Bronchial epithelial cell (primary cell): ENCODE measurements at regions not wholly inside any gene's neighbourhood (a gene's known extent, or its start where the extent isn't known, plus 50 kb on each side); places are given as distances from the start of the nearest gene placed in this dataset.

Source experiments
- DNase-seq: peaks from one replicate; pipeline ENCODE4 v3.0.0-alpha.2; 2010; ENCODE audit warnings: low read depth
- FAIRE-seq: peaks from 2 replicates; lab custom pipeline; 2011; peaks lifted over from hg19 to GRCh38; lab: Jason Lieb, UNC
- H3K27me3 ChIP-seq: 2 replicates; pipeline ENCODE4 v1.5.1; 2011; ENCODE audit warnings: low read length; ENCODE audit not compliant: control insufficient read depth, insufficient read depth
- H3K36me3 ChIP-seq: 2 replicates; pipeline ENCODE4 v1.5.1; 2011; ENCODE audit warnings: low read length; ENCODE audit not compliant: control insufficient read depth, insufficient read depth
- H3K4me3 ChIP-seq: 2 replicates; pipeline ENCODE4 v1.5.1; 2011; ENCODE audit warnings: mild to moderate bottlenecking, low read depth, low read length, control low read depth
- CTCF ChIP-seq: IDR thresholded peaks from 2 replicates; pipeline ENCODE4 v1.5.1; 2011; ENCODE audit warnings: mild to moderate bottlenecking, moderate library complexity, low read length, control low read depth, inconsistent platforms; ENCODE audit not compliant: insufficient read depth, severe bottlenecking

DNA sequence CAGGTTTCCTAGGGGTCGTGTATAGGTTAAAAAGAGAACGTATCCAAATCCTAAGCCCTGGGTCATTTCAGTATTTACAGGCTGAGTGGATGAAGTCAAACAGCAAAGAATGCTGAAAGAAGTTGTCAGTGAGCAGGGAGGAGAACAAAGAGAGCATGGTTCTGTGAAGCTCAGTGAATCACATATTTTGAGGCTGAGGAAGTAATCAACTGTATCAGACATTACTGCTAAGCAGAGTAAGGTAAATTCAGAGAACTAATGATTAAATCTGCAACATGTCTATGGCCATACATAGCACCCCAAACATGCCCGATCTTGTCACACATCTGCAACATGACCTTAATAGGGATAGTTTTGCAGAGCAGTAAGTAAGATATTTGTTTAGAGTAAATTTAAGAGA, 1130.3 kb downstream of the RAPGEF2 start:
- DNase-seq (peak; percentile 78), FAIRE-seq (no peak)
- no peak for TF ChIP-seq CTCF
- no peaks in the 10 kb centered on the region for H3K27me3 ChIP-seq
- no peaks in the 10 kb centered on the region for H3K36me3 ChIP-seq
- H3K4me3 ChIP-seq = no peak overlapping the region

DNA sequence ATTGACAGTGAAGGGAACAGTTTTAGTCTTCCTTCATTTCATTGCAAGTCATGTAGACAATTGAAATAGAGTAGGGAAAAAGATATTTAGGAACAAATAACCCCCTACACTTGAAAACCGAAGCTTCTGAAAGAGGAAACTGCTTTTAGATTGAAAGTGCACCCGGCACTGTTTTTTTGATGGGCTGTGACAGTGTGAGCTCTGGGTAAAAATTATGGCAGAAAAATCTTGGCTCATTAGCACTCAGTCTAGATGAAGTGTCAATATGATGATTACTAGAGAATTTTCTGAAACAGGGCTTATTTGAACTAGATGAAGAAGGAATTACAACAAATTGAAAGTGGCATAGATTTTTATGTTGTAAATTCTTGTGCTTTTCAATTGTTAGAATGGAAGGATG, 1132.4 kb downstream of the RAPGEF2 start:
- Histone ChIP-seq H3K4me3 (no peak overlapping the region), H3K27me3 (no peaks in the 10 kb centered on the region), H3K36me3 (no peaks in the 10 kb centered on the region)
- FAIRE-seq (no peak), DNase-seq (no peak)
- no peak for TF ChIP-seq CTCF

DNA sequence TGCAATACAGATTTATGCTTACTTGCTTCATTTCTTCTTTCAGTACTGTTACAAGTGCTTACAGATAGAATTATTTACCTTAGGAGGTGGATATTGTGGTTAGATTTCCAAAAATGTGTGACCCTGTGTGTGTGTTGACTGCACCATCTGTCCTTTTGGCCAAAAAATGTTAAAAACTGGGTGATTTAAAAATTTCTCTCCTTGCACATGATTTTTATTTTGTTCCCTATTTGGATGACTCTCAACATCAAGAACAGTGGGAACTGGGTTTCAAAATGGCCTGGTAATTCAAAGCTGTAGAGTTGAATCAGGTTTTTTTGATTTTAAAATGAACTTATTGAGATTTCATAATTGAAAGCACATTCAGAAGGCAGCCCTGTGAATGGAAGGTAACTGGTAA, 1132.9 kb downstream of the RAPGEF2 start:
- FAIRE-seq = no peak
- TF ChIP-seq CTCF = no peak
- no peak for DNase-seq
- Histone ChIP-seq H3K36me3 (no peaks in the 10 kb centered on the region), H3K4me3 (no peak overlapping the region), H3K27me3 (no peaks in the 10 kb centered on the region)

- no peak for FAIRE-seq
- DNase-seq = no peak
- Histone ChIP-seq H3K36me3 (no peaks in the 10 kb centered on the region), H3K27me3 (no peaks in the 10 kb centered on the region), H3K4me3 (no peak overlapping the region)
- no peak for TF ChIP-seq CTCF
Observed at GRCh38 chr4:160238790-160239189, 1135.9 kb downstream of the RAPGEF2 start.

DNA sequence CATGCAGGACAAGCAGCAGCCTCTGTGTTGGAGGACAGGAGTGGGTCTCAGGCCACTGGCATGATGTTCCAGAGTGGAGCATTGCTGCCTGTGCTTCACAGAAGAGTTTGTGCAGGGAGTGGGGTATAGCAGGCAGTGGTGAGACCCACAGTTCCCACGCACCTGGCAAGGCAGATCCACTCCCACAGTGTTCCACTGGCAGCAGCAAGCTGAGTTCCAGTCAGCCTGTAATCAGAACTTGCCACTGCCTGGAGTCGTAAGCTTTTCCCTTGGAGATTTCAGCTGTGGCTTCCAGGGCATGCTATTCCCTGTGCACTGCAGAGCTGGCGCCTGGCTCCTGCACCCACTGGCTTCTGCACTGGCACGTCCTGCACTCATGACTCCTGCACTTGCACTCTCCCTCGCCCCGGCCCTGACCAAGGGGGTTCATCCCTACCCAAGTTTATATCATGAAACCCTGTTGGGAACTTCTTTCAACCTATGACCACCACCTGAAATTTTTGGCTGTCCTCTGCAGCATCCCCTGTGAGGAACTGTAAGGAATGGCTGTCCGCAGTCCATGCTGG, 1144.3 kb downstream of the RAPGEF2 start:
- Histone ChIP-seq H3K36me3 (no peaks in the 10 kb centered on the region), H3K4me3 (no peak overlapping the region), H3K27me3 (no peaks in the 10 kb centered on the region)
- DNase-seq (no peak), FAIRE-seq (peak; percentile 28)
- no peak for TF ChIP-seq CTCF

DNA sequence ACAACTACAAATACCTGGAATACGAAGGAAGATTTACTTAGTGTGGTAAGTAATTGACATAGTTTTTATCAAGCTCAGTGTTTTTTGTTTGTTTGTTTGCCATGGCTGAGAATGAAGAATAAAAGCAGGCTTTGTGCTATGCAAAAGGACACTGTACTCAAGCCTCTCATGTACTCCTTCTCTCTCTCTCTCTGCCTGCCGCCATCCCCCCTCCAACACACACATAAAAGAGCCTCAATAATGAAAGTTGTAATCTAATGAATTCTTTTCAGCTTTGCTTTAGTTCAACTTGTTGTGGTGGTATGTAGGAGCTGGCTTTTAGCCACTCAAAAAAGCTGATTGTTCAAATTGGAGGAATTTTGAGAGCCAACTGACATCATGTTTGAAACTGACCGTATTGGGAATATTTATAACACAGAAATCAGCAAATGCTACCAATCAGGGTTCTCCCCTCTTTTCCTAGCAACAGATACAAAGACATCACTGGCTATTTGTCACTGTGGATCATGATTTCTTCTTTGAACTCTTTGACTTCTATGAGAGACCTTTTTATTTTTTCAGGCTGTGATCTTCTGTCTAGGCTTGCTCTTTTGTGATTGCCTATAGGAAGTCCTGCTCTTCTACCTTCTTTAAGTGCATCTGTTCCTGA, 1148.8 kb downstream of the RAPGEF2 start:
- no peaks in the 10 kb centered on the region for H3K27me3 ChIP-seq
- no peak overlapping the region for H3K4me3 ChIP-seq
- FAIRE-seq (no peak), DNase-seq (no peak)
- H3K36me3 ChIP-seq = no peaks in the 10 kb centered on the region
- TF ChIP-seq CTCF = no peak
